A673 (cell line): ENCODE measurements at regions not wholly inside any gene's neighbourhood (a gene's known extent, or its start where the extent isn't known, plus 50 kb on each side); places are given as distances from the start of the nearest gene placed in this dataset.

ENCODE experiments used
- BruUV-seq: library from RNA; stranded (reverse); fragments of 400-500 nt; replicated peaks from 2 replicates; lab custom pipeline; 2021; lab: Mats Ljungman, UMichigan
- CTCF ChIA-PET: fragments of 300-600 bp; sonication (Branson Sonifier 250); formaldehyde crosslinking; loops from one replicate; lab custom pipeline; 2022; ENCODE audit warnings: antibody characterized with exemption; lab: Charles Lee
- POLR2A ChIA-PET: fragments of 300-600 bp; sonication (Branson Sonifier 250); formaldehyde crosslinking; loops from one replicate; lab custom pipeline; 2022; ENCODE audit warnings: antibody characterized with exemption; ENCODE audit not compliant: low non-redundant PET; lab: Charles Lee
- DNase-seq: peaks from one replicate; pipeline ENCODE4 v3.0.0-alpha.2; 2015; ENCODE audit warnings: low spot score
- H3K27ac ChIP-seq: fragments of 200-600 bp; sonication (generic); 2 replicates; pipeline ENCODE4 v1.5.1; 2016; ENCODE audit warnings: mixed run types, low read depth, mild to moderate bottlenecking, mixed read lengths, antibody characterized with exemption, low read length; ENCODE audit not compliant: poor library complexity, severe bottlenecking
- H3K27me3 ChIP-seq: fragments of 200-600 bp; sonication (generic); replicated peaks from 2 replicates; pipeline ENCODE4 v1.6.1; 2017; ENCODE audit warnings: mixed run types, low read depth, mild to moderate bottlenecking, mixed read lengths, antibody characterized with exemption, low read length; ENCODE audit not compliant: insufficient read depth, poor library complexity
- H3K36me3 ChIP-seq: fragments of 200-600 bp; sonication (generic); 2 replicates; pipeline ENCODE4 v1.6.1; 2016; ENCODE audit warnings: mixed run types, mild to moderate bottlenecking, mixed read lengths, antibody characterized with exemption, low read length; ENCODE audit not compliant: insufficient read depth, poor library complexity, severe bottlenecking
- H3K4me1 ChIP-seq: fragments of 200-600 bp; sonication (generic); 2 replicates; pipeline ENCODE4 v1.6.1; 2017; ENCODE audit warnings: mixed run types, mild to moderate bottlenecking, mixed read lengths, antibody characterized with exemption, low read length; ENCODE audit not compliant: insufficient read depth, poor library complexity, severe bottlenecking
- H3K4me3 ChIP-seq: fragments of 200-600 bp; sonication (generic); 2 replicates; pipeline ENCODE4 v1.5.1; 2016; ENCODE audit warnings: low read depth, mixed run types, mild to moderate bottlenecking, mixed read lengths, low read length; ENCODE audit not compliant: poor library complexity, severe bottlenecking
- H3K9me3 ChIP-seq: fragments of 200-600 bp; sonication (generic); 2 replicates; pipeline ENCODE4 v1.6.1; 2016; ENCODE audit warnings: mixed run types, low read depth, mild to moderate bottlenecking, mixed read lengths, antibody characterized with exemption, low read length; ENCODE audit not compliant: poor library complexity, severe bottlenecking
- CTCF ChIP-seq: fragments of 300-800, 200-600 bp; sonication (generic); conservative IDR thresholded peaks from 2 replicates; pipeline ENCODE4 v1.5.1; 2017; ENCODE audit warnings: low read depth, mild to moderate bottlenecking, antibody characterized with exemption, low read length, moderate library complexity, mixed read lengths
- EZH2 ChIP-seq: fragments of 200-600 bp; sonication (generic); IDR thresholded peaks from 2 replicates; pipeline ENCODE4 v1.6.1; 2017; ENCODE audit warnings: borderline replicate concordance, low read depth, mild to moderate bottlenecking, mixed read lengths, antibody characterized with exemption, low read length; ENCODE audit not compliant: poor library complexity, severe bottlenecking
- intact Hi-C: fragments of 100-400 bp; cut with micrococcal nuclease; formaldehyde crosslinking; loops from one replicate; pipeline ENCODE4 v1.10.0; 2022; ENCODE audit not compliant: unreplicated experiment

- no peaks in the 10 kb centered on the region for H3K36me3 ChIP-seq
- no peak overlapping the region for H3K4me3 ChIP-seq
- TF ChIP-seq CTCF (no peak), EZH2 (no peak)
- peak; percentile 31 for DNase-seq
- H3K4me1 ChIP-seq: no peaks in the 10 kb centered on the region
- CTCF ChIA-PET: no interaction called here
- intact Hi-C loops: no loop called here
- BruUV-seq: no TSS peak
- POLR2A ChIA-PET: no interaction called here
- no peak overlapping the region for H3K27ac ChIP-seq
- H3K27me3 ChIP-seq: no peaks in the 10 kb centered on the region
- H3K9me3 ChIP-seq: no peaks in the 10 kb centered on the region
Measured at GRCh38 chr2:5926871-5927512, 234.8 kb downstream of the SOX11 start.

- Histone ChIP-seq H3K27ac (no peak overlapping the region), H3K9me3 (no peaks in the 10 kb centered on the region), H3K4me3 (no peak overlapping the region), H3K36me3 (no peaks in the 10 kb centered on the region), H3K4me1 (no peaks in the 10 kb centered on the region), H3K27me3 (no peaks in the 10 kb centered on the region)
- ChIA-PET POLR2A (no interaction called here), CTCF (no interaction called here)
- intact Hi-C loops: no loop called here
- DNase-seq: no peak
- BruUV-seq: no TSS peak
- TF ChIP-seq CTCF (no peak), EZH2 (no peak)
Measured at GRCh38 chr2:5932556-5933469, 240.6 kb downstream of the SOX11 start.

- H3K4me3 ChIP-seq: no peak overlapping the region
- H3K36me3 ChIP-seq: no peaks in the 10 kb centered on the region
- H3K9me3 ChIP-seq: no peaks in the 10 kb centered on the region
- intact Hi-C loops: no loop called here
- no TSS peak for BruUV-seq
- no peaks in the 10 kb centered on the region for H3K27me3 ChIP-seq
- H3K27ac ChIP-seq: no peak overlapping the region
- CTCF ChIA-PET: no interaction called here
- POLR2A ChIA-PET: no interaction called here
- no peak for TF ChIP-seq EZH2
- TF ChIP-seq CTCF: no peak
- H3K4me1 ChIP-seq: no peaks in the 10 kb centered on the region
- no peak for DNase-seq
Measured at GRCh38 chr2:5933669-5934068, 241.5 kb downstream of the SOX11 start.
